Left lung (tissue), 4 donors: ENCODE measurements at regions not wholly inside any gene's neighbourhood (a gene's known extent, or its start where the extent isn't known, plus 50 kb on each side); places are given as distances from the start of the nearest gene placed in this dataset.

Experiments used
- ATAC-seq: fragments of 200-7000 bp; cut with Tn5 transposase; one replicate; pipeline ENCODE4 v1.9.1; 2020; ENCODE audit warnings: moderate library complexity
- DNase-seq, 4 donors: peaks; one replicate each; pipeline ENCODE4 v3.0.0-alpha.2; 2013 to 2020
- H3K27ac ChIP-seq, 2 donors: fragments of 200-600 bp; sonication (generic) in 1 of 2; one replicate each; pipeline versions ENCODE4 v1.5.0 to v1.8.0; 2020 to 2021
- H3K27me3 ChIP-seq, 2 donors: fragments of 200-600 bp; sonication (generic) in 1 of 2; one replicate each; pipeline versions ENCODE4 v1.5.0 to v1.8.0; 2020 to 2021
- H3K36me3 ChIP-seq, 2 donors: fragments of 200-600 bp; sonication (generic) in 1 of 2; one replicate each; pipeline versions ENCODE4 v1.5.0 to v1.8.0; 2020 to 2021
- H3K4me1 ChIP-seq, 2 donors: fragments of 200-600 bp; one replicate each; pipeline ENCODE4 v1.8.0; 2021
- H3K4me3 ChIP-seq, 2 donors: fragments of 200-600 bp; sonication (generic) in 1 of 2; one replicate each; pipeline versions ENCODE4 v1.5.0 to v1.8.0; 2020 to 2021; ENCODE audit warnings: mild to moderate bottlenecking in 1 of 2
- H3K9me3 ChIP-seq, 2 donors: fragments of 200-600 bp; sonication (generic) in 1 of 2; one replicate each; pipeline versions ENCODE4 v1.5.0 to v1.8.0; 2020 to 2021
- CTCF ChIP-seq, 2 donors: fragments of 200-600 bp; sonication (generic) in 1 of 2; IDR thresholded peaks; one replicate each; pipeline versions ENCODE4 v1.5.0 to v1.8.0; 2021; ENCODE audit warnings: antibody characterized with exemption in 2 of 2
- intact Hi-C, 2 donors: fragments of 100-400 bp; cut with DNase I; formaldehyde crosslinking; loops; one replicate each; pipeline versions ENCODE4 v1.11.2 to v1.14.2; 2022
- donor health status: DM: no; HTN: yes; CAD: no.
- donor health status: DM: no; HTN: no; CAD: no.

- no peaks in the 10 kb centered on the region for H3K36me3 ChIP-seq
- H3K27me3 ChIP-seq: no peaks in the 10 kb centered on the region
- intact Hi-C loops: no loop called here
- no peaks in the 10 kb centered on the region for H3K4me1 ChIP-seq
- DNase-seq: no peak
- H3K27ac ChIP-seq: no peak overlapping the region
- no peaks in the 10 kb centered on the region for H3K9me3 ChIP-seq
- no peak overlapping the region for H3K4me3 ChIP-seq
- TF ChIP-seq CTCF (IDR thresholded peaks at IDR 0.05): no peak
- ATAC-seq: no peak
Observed at GRCh38 chr9:119047513-119048307, 321.5 kb downstream of the BRINP1 start.

GRCh38 chr9:119050281-119050680 lies 319.0 kb downstream of the BRINP1 start:
- no peaks in the 10 kb centered on the region for H3K27me3 ChIP-seq
- no peak for DNase-seq
- no peak for ATAC-seq
- no peaks in the 10 kb centered on the region for H3K36me3 ChIP-seq
- H3K9me3 ChIP-seq: no peaks in the 10 kb centered on the region
- no peak overlapping the region for H3K27ac ChIP-seq
- no peak for TF ChIP-seq CTCF (IDR thresholded peaks at IDR 0.05)
- H3K4me3 ChIP-seq: no peak overlapping the region
- H3K4me1 ChIP-seq: no peaks in the 10 kb centered on the region
- intact Hi-C loops: no loop called here

GRCh38 chr9:119052339-119053030 lies 316.8 kb downstream of the BRINP1 start:
- Histone ChIP-seq H3K27me3 (no peaks in the 10 kb centered on the region), H3K27ac (no peak overlapping the region), H3K4me3 (no peak overlapping the region), H3K9me3 (no peaks in the 10 kb centered on the region), H3K4me1 (no peaks in the 10 kb centered on the region), H3K36me3 (no peaks in the 10 kb centered on the region)
- peak; percentile 21 for ATAC-seq
- intact Hi-C loops: no loop called here
- TF ChIP-seq CTCF (IDR thresholded peaks at IDR 0.05): no peak
- DNase-seq: peak in 1 of 4 donors; percentile 31

- no peak for DNase-seq
- Histone ChIP-seq H3K27me3 (no peaks in the 10 kb centered on the region), H3K9me3 (no peaks in the 10 kb centered on the region), H3K36me3 (no peaks in the 10 kb centered on the region), H3K4me1 (no peaks in the 10 kb centered on the region), H3K27ac (no peak overlapping the region), H3K4me3 (no peak overlapping the region)
- intact Hi-C loops: no loop called here
- peak; percentile 87 for ATAC-seq
- TF ChIP-seq CTCF (IDR thresholded peaks at IDR 0.05): no peak
Observed at GRCh38 chr9:119053070-119053469, 316.2 kb downstream of the BRINP1 start.

- TF ChIP-seq CTCF (IDR thresholded peaks at IDR 0.05): no peak
- DNase-seq (no peak), ATAC-seq (no peak)
- Histone ChIP-seq H3K36me3 (no peaks in the 10 kb centered on the region), H3K9me3 (no peaks in the 10 kb centered on the region), H3K4me1 (no peaks in the 10 kb centered on the region), H3K27ac (no peak overlapping the region), H3K27me3 (no peaks in the 10 kb centered on the region), H3K4me3 (no peak overlapping the region)
- intact Hi-C loops: no loop called here
Observed at GRCh38 chr9:119060629-119061385, 308.4 kb downstream of the BRINP1 start.
